Chondrocyte (in vitro differentiated cells): ENCODE measurements at regions not wholly inside any gene's neighbourhood (a gene's known extent, or its start where the extent isn't known, plus 50 kb on each side); places are given as distances from the start of the nearest gene placed in this dataset.

ENCODE experiments used
- DNase-seq: peaks from one replicate; pipeline ENCODE4 v3.0.0; 2021; ENCODE audit warnings: mixed read lengths, low spot score
- H3K27ac Mint-ChIP-seq: one replicate; pipeline ENCODE4 v1.8.0; 2021; ENCODE audit warnings: mild to moderate bottlenecking, moderate library complexity, mixed read lengths; ENCODE audit not compliant: unreplicated experiment
- H3K27me3 Mint-ChIP-seq: 2 replicates; pipeline ENCODE4 v1.8.0; 2021; ENCODE audit warnings: low read depth, mixed read lengths
- H3K36me3 Mint-ChIP-seq: 2 replicates; pipeline ENCODE4 v1.8.0; 2021; ENCODE audit warnings: low read depth, mixed read lengths
- H3K4me1 Mint-ChIP-seq: 2 replicates; pipeline ENCODE4 v1.8.0; 2021; ENCODE audit warnings: low read depth, mild to moderate bottlenecking, mixed read lengths
- H3K4me3 Mint-ChIP-seq: one replicate; pipeline ENCODE4 v1.8.0; 2021; ENCODE audit warnings: mild to moderate bottlenecking, moderate library complexity, mixed read lengths; ENCODE audit not compliant: unreplicated experiment
- H3K9me3 Mint-ChIP-seq: 2 replicates; pipeline ENCODE4 v1.8.0; 2021; ENCODE audit warnings: low read depth, mixed read lengths
- CTCF ChIP-seq: fragments of 200-600 bp; sonication (generic); IDR thresholded peaks from 2 replicates; pipeline ENCODE4 v1.5.0; 2021; ENCODE audit warnings: antibody characterized with exemption, mild to moderate bottlenecking, moderate library complexity

DNA sequence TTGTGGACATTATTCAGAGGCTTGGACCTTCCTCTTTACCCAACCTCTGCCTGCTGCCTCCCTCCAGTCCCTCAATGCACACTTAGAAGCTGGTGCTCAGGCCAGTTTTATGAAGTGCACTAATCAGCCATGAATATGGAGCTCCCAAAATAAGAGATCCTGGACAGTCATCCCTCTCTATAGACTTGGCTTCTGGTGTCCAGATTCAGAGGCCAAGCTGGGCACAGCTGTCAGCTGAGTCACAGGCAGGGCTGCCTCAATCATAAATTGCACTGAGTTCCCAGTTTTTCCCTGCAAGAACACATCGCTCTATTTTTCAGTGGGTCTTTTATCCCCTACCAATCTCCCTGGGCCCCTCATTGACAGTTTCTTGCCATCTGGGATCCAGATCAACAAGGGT is 161.7 kb upstream of the CADM1 start:
- Mint-ChIP-seq H3K27ac (no peak overlapping the region), H3K4me3 (no peak overlapping the region), H3K9me3 (no peaks in the 10 kb centered on the region), H3K4me1 (no peaks in the 10 kb centered on the region), H3K36me3 (no peaks in the 10 kb centered on the region), H3K27me3 (peaks cover 5% of the 10 kb centered on the region)
- no peak for TF ChIP-seq CTCF
- no peak for DNase-seq

DNA sequence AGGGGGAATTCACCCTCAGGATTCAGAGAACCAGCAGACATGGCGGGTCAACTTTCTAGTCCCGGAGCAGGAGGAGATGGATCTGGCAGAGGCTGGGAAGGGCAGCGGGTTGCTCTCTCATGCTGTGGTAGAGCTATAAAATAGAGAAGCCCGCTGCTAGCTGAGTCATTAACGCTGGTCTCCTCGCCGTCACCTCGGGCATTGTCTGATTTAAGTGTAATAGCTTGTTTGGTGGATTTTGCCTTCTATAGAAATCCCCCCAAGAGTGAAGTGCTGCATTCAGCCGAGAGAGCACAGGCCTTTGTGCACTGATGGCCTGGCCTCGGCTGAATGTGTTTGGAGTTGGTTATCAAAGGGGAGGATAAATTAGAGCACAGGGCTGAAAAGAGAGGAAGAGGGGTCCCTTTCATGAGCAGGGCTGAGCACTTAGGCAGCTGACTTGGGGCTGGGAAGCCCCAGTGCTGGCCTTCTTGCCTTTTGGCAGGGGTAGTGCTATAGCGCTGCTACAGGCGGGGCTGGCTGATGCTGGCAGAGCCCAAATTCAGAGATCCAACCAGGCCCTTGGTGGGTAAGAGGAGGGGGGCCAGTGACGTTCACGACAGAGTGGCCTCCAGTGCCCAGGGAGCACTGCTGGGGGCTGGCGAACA is 161.1 kb upstream of the CADM1 start:
- Mint-ChIP-seq H3K4me3 (no peak overlapping the region), H3K9me3 (no peaks in the 10 kb centered on the region)

DNA sequence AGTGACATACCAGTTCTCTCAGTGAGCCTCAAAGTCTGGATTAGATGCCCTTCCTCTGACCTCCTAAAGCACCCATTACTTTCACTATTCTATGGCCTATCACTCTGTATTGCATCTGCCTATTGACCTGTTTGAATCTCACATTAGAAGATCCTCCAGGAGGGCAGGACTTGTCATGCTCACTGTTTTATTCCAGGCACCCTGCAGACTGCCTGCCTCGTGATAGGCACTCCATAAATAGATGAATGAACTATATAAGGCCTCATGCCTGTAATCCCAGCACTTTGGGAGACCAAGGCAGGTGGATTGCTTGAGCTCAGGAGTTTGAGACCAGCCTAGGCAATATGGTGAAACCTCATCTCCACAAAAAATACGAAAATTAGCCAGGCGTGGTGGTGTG is 160.1 kb upstream of the CADM1 start:
- Mint-ChIP-seq H3K9me3 (no peaks in the 10 kb centered on the region), H3K4me1 (peaks cover 12% of the 10 kb centered on the region), H3K36me3 (no peaks in the 10 kb centered on the region), H3K4me3 (no peak overlapping the region), H3K27ac (no peak overlapping the region), H3K27me3 (peaks cover 5% of the 10 kb centered on the region)
- no peak for DNase-seq
- TF ChIP-seq CTCF, result no peak

More for the DNA sequence above, 161.1 kb upstream of the CADM1 start:
- peaks cover 5% of the 10 kb centered on the region for H3K27me3 Mint-ChIP-seq
- H3K36me3 Mint-ChIP-seq, result no peaks in the 10 kb centered on the region
- no peak for TF ChIP-seq CTCF
- no peak overlapping the region for H3K27ac Mint-ChIP-seq
- DNase-seq, result no peak
- H3K4me1 Mint-ChIP-seq, result peaks cover 4% of the 10 kb centered on the region

DNA sequence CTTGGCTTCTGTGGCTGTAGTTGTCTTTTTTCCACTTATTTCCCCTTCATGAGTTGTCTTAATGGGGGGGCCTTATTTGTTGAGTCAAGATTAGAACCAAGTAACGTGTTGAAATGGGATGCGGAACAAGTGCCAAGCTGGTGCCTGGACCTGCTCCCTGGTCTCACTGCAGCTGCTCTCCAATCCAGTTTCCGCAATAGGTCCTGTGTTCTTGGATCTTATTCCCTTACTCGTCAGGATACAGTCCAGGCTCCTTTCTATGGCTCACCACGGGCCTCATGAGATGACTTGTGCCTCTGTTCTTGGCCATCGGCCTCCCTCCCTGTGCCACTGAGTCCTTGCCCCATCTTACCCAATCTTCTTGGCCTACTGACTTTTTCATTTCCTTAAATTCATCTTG is 159.6 kb upstream of the CADM1 start:
- Mint-ChIP-seq H3K36me3 (no peaks in the 10 kb centered on the region), H3K27me3 (peaks cover 4% of the 10 kb centered on the region), H3K4me3 (no peak overlapping the region), H3K27ac (no peak overlapping the region), H3K4me1 (peaks cover 18% of the 10 kb centered on the region), H3K9me3 (no peaks in the 10 kb centered on the region)
- no peak for TF ChIP-seq CTCF
- no peak for DNase-seq

- H3K36me3 Mint-ChIP-seq, result no peaks in the 10 kb centered on the region
- peaks cover 23% of the 10 kb centered on the region for H3K4me1 Mint-ChIP-seq
- peaks cover 14% of the 10 kb centered on the region for H3K27me3 Mint-ChIP-seq
- TF ChIP-seq CTCF, result no peak
- H3K9me3 Mint-ChIP-seq, result peaks cover 10% of the 10 kb centered on the region
- DNase-seq, result no peak
- no peak overlapping the region for H3K27ac Mint-ChIP-seq
- peak overlapping the region; percentile 69 for H3K4me3 Mint-ChIP-seq
Measured at GRCh38 chr11:115660030-115660805, 156.0 kb upstream of the CADM1 start.
